ENCODE measurements at regions not wholly inside any gene's neighbourhood (a gene's known extent, or its start where the extent isn't known, plus 50 kb on each side); places are given as distances from the start of the nearest gene placed in this dataset.
"Not testable (repeated sequence)": the region's sequence is repeated elsewhere in the genome, so short reads cannot be mapped to it uniquely, and the experiment has no call there.

DNA sequence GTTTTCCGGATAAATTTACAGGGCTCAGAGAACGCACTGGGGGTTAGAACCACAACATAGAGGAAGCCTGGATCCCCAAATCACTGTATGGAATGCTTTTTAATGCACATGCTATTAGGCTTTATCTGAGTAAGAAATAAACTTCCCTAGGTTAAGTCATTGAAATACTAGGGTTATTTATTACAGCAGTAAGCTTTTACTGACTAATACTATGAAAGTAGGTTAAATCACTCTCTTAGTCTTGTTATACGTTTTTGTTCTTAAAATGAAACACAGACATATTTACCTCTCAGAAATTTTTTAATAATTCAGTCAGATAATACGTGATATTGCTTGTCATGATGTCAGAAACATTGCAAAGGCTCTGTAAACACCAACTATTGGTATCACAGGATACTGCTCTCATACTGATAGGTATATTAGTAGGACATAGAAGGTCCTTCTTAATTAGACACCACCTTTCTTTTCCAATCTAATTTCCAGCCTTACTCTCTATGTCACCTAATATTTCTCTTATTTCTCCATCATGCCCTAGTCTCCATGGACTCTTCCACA lies 162.7 kb upstream of the NYAP2 start:
- H3K27me3 ChIP-seq (ENCODE audit: low read length) = no peaks in the 10 kb centered on the region
- H3K4me2 ChIP-seq (ENCODE audit: low read depth, low read length, poor library complexity, severe bottlenecking) = no peak overlapping the region
- H3K9me2 ChIP-seq (replicated peaks; ENCODE audit: insufficient read depth, low read length) = no peaks in the 10 kb centered on the region
- no peak overlapping the region for H2AFZ ChIP-seq (ENCODE audit: low read length)
- H3K79me2 ChIP-seq (ENCODE audit: low read length) = no peaks in the 10 kb centered on the region
- no peaks in the 10 kb centered on the region for H4K20me1 ChIP-seq (ENCODE audit: insufficient read depth, low read depth, low read length)
- H3K9ac ChIP-seq (ENCODE audit: low read length) = no peak overlapping the region
- H3K36me3 ChIP-seq (ENCODE audit: insufficient read depth, low read length) = no peaks in the 10 kb centered on the region
- no peak for DNase-seq
- H3K4me3 ChIP-seq (ENCODE audit: low read length) = no peak overlapping the region
- H3K27ac ChIP-seq (ENCODE audit: low read length) = no peak overlapping the region
- no peaks in the 10 kb centered on the region for H3K9me3 ChIP-seq (ENCODE audit: low read length)
- no peaks in the 10 kb centered on the region for H3K4me1 ChIP-seq (ENCODE audit: low read length)

DNA sequence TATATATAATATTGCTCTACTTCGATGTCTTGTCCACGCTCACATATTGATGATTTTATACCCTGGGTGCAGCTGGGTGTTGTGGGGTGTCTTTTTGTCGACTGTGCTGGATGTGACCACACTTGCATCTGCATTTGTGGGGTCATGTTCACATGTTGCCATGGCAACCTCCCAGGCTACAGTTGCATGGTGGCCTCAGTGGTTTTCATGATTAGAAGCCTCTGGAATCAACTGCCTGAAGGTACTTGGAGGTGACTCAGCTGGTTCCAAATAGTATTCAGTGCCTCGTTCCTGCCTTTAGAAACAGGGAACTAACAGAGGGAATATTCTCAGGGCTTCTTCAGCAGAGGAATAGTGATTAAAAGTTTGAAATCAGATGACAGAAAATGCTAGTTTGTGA lies 166.3 kb upstream of the NYAP2 start:
- Histone ChIP-seq H3K27me3 (ENCODE audit: low read length) (no peaks in the 10 kb centered on the region), H3K4me2 (ENCODE audit: low read depth, low read length, poor library complexity, severe bottlenecking) (no peak overlapping the region), H3K4me1 (ENCODE audit: low read length) (peaks cover 9% of the 10 kb centered on the region), H3K4me3 (ENCODE audit: low read length) (no peak overlapping the region), H2AFZ (ENCODE audit: low read length) (no peak overlapping the region), H3K9ac (ENCODE audit: low read length) (no peak overlapping the region), H3K9me2 (replicated peaks; ENCODE audit: insufficient read depth, low read length) (no peaks in the 10 kb centered on the region), H3K79me2 (ENCODE audit: low read length) (no peaks in the 10 kb centered on the region), H4K20me1 (ENCODE audit: insufficient read depth, low read depth, low read length) (no peaks in the 10 kb centered on the region), H3K27ac (ENCODE audit: low read length) (no peak overlapping the region), H3K9me3 (ENCODE audit: low read length) (no peaks in the 10 kb centered on the region), H3K36me3 (ENCODE audit: insufficient read depth, low read length) (no peaks in the 10 kb centered on the region)
- no peak for DNase-seq

GRCh38 chr2:225231900-225232299 lies 167.6 kb upstream of the NYAP2 start:
- DNase-seq = no peak
- H4K20me1 ChIP-seq (ENCODE audit: insufficient read depth, low read depth, low read length) = no peaks in the 10 kb centered on the region
- no peak overlapping the region for H3K4me2 ChIP-seq (ENCODE audit: low read depth, low read length, poor library complexity, severe bottlenecking)
- no peaks in the 10 kb centered on the region for H3K36me3 ChIP-seq (ENCODE audit: insufficient read depth, low read length)
- H3K9me3 ChIP-seq (ENCODE audit: low read length) = no peaks in the 10 kb centered on the region
- H3K27ac ChIP-seq (ENCODE audit: low read length) = no peak overlapping the region
- H2AFZ ChIP-seq (ENCODE audit: low read length) = no peak overlapping the region
- no peak overlapping the region for H3K4me3 ChIP-seq (ENCODE audit: low read length)
- no peaks in the 10 kb centered on the region for H3K79me2 ChIP-seq (ENCODE audit: low read length)
- no peaks in the 10 kb centered on the region for H3K27me3 ChIP-seq (ENCODE audit: low read length)
- H3K9ac ChIP-seq (ENCODE audit: low read length) = no peak overlapping the region
- no peaks in the 10 kb centered on the region for H3K9me2 ChIP-seq (replicated peaks; ENCODE audit: insufficient read depth, low read length)
- peaks cover 9% of the 10 kb centered on the region for H3K4me1 ChIP-seq (ENCODE audit: low read length)

GRCh38 chr2:225229346-225229745 lies 170.2 kb upstream of the NYAP2 start:
- not testable (repeated sequence) for DNase-seq; H3K4me2 ChIP-seq (ENCODE audit: low read depth, low read length, poor library complexity, severe bottlenecking); H3K9ac ChIP-seq (ENCODE audit: low read length); H4K20me1 ChIP-seq (ENCODE audit: insufficient read depth, low read depth, low read length); H2AFZ ChIP-seq (ENCODE audit: low read length); H3K27ac ChIP-seq (ENCODE audit: low read length); H3K27me3 ChIP-seq (ENCODE audit: low read length); H3K79me2 ChIP-seq (ENCODE audit: low read length); H3K4me3 ChIP-seq (ENCODE audit: low read length); H3K9me2 ChIP-seq (replicated peaks; ENCODE audit: insufficient read depth, low read length); H3K36me3 ChIP-seq (ENCODE audit: insufficient read depth, low read length); H3K9me3 ChIP-seq (ENCODE audit: low read length)
- peaks cover 12% of the 10 kb centered on the region for H3K4me1 ChIP-seq (ENCODE audit: low read length)

DNA sequence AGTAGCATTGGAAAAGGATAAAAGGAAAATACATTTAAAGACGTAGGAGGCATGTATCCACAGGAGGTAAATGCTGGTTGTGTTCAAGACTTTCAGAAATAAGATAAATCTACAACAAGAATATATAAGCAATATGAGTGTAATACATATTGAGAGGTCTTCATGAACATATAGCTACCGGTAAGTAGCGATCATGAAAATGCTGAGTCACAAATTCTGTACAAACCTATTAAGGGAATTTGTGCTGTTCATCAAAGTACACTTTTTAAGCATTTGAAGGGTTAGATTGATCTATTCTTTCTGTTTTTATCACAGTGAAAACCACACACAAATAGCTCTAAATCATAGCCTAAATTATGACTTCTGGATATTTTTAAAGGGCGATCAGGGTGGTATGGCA lies 173.1 kb upstream of the NYAP2 start:
- Histone ChIP-seq H4K20me1 (ENCODE audit: insufficient read depth, low read depth, low read length) (no peaks in the 10 kb centered on the region), H2AFZ (ENCODE audit: low read length) (no peak overlapping the region), H3K27me3 (ENCODE audit: low read length) (no peaks in the 10 kb centered on the region), H3K4me1 (ENCODE audit: low read length) (peaks cover 12% of the 10 kb centered on the region), H3K36me3 (ENCODE audit: insufficient read depth, low read length) (no peaks in the 10 kb centered on the region), H3K4me2 (ENCODE audit: low read depth, low read length, poor library complexity, severe bottlenecking) (no peak overlapping the region), H3K79me2 (ENCODE audit: low read length) (no peaks in the 10 kb centered on the region), H3K4me3 (ENCODE audit: low read length) (no peak overlapping the region), H3K9ac (ENCODE audit: low read length) (no peak overlapping the region), H3K9me3 (ENCODE audit: low read length) (no peaks in the 10 kb centered on the region), H3K27ac (ENCODE audit: low read length) (no peak overlapping the region), H3K9me2 (replicated peaks; ENCODE audit: insufficient read depth, low read length) (no peaks in the 10 kb centered on the region)
- DNase-seq = no peak

GRCh38 chr2:225223301-225223700 lies 176.2 kb upstream of the NYAP2 start:
- no peak for DNase-seq
- H3K4me3 ChIP-seq (ENCODE audit: low read length) = no peak overlapping the region
- H3K79me2 ChIP-seq (ENCODE audit: low read length) = no peaks in the 10 kb centered on the region
- H3K27ac ChIP-seq (ENCODE audit: low read length) = no peak overlapping the region
- H3K4me2 ChIP-seq (ENCODE audit: low read depth, low read length, poor library complexity, severe bottlenecking) = no peak overlapping the region
- H4K20me1 ChIP-seq (ENCODE audit: insufficient read depth, low read depth, low read length) = no peaks in the 10 kb centered on the region
- no peaks in the 10 kb centered on the region for H3K27me3 ChIP-seq (ENCODE audit: low read length)
- no peaks in the 10 kb centered on the region for H3K9me2 ChIP-seq (replicated peaks; ENCODE audit: insufficient read depth, low read length)
- no peaks in the 10 kb centered on the region for H3K36me3 ChIP-seq (ENCODE audit: insufficient read depth, low read length)
- H3K9me3 ChIP-seq (ENCODE audit: low read length) = no peaks in the 10 kb centered on the region
- H3K9ac ChIP-seq (ENCODE audit: low read length) = no peak overlapping the region
- H3K4me1 ChIP-seq (ENCODE audit: low read length) = 0 out of 2 replicates have a peak, but pooled peaks cover 3% of the 10 kb centered on the region
- no peak overlapping the region for H2AFZ ChIP-seq (ENCODE audit: low read length)

DNA sequence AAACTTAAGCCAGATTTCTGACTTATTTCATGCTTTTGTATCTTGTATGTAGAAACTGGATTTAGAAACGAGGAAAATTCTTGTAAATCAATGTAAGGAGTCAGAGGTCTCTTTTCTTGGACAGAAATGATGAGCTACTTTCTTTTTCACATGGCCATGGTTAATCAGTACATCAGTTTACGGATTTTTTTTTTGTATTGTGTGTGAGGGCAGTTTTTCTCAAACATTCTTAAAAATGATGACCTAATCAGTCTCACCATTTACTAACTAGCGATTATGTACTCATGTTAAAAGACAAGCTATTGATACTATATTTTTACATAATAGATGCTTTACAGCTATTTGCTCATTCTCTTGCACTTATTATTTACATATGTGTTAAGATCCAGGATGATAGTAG lies 165.2 kb upstream of the DOCK10 start:
- Histone ChIP-seq H3K27me3 (ENCODE audit: low read length) (no peaks in the 10 kb centered on the region), H3K9me3 (ENCODE audit: low read length) (no peaks in the 10 kb centered on the region), H3K4me1 (ENCODE audit: low read length) (peaks cover 6% of the 10 kb centered on the region), H3K4me2 (ENCODE audit: low read depth, low read length, poor library complexity, severe bottlenecking) (no peak overlapping the region), H4K20me1 (ENCODE audit: insufficient read depth, low read depth, low read length) (no peaks in the 10 kb centered on the region), H3K36me3 (ENCODE audit: insufficient read depth, low read length) (no peaks in the 10 kb centered on the region), H3K9ac (ENCODE audit: low read length) (no peak overlapping the region), H2AFZ (ENCODE audit: low read length) (no peak overlapping the region), H3K9me2 (replicated peaks; ENCODE audit: insufficient read depth, low read length) (no peaks in the 10 kb centered on the region), H3K4me3 (ENCODE audit: low read length) (no peak overlapping the region), H3K27ac (ENCODE audit: low read length) (no peak overlapping the region), H3K79me2 (ENCODE audit: low read length) (no peaks in the 10 kb centered on the region)
- no peak for DNase-seq

DNA sequence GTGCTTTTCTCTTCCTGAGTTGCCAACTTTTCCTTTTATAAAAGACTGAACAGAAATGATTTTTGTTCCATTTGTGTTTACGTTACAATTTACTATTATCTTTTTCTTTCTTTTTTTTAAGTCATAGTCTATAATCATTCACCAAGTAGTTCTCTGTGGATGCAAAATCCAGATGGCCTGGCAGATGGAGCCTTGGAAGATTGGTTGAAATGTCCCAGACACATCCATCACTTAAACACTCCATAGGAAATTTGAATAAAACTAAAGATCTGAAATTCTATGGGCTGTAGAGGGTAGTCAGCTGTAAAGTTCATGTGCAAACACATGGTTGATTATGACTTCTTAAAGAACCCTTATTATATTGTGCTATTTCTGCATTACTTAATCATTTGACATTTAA lies 164.8 kb upstream of the DOCK10 start:
- Histone ChIP-seq H4K20me1 (ENCODE audit: insufficient read depth, low read depth, low read length) (no peaks in the 10 kb centered on the region), H3K9me3 (ENCODE audit: low read length) (no peaks in the 10 kb centered on the region), H3K4me1 (ENCODE audit: low read length) (peaks cover 6% of the 10 kb centered on the region), H3K9ac (ENCODE audit: low read length) (no peak overlapping the region), H3K4me2 (ENCODE audit: low read depth, low read length, poor library complexity, severe bottlenecking) (no peak overlapping the region), H3K4me3 (ENCODE audit: low read length) (no peak overlapping the region), H3K27me3 (ENCODE audit: low read length) (no peaks in the 10 kb centered on the region), H2AFZ (ENCODE audit: low read length) (no peak overlapping the region), H3K27ac (ENCODE audit: low read length) (no peak overlapping the region), H3K36me3 (ENCODE audit: insufficient read depth, low read length) (no peaks in the 10 kb centered on the region), H3K79me2 (ENCODE audit: low read length) (no peaks in the 10 kb centered on the region), H3K9me2 (replicated peaks; ENCODE audit: insufficient read depth, low read length) (no peaks in the 10 kb centered on the region)
- no peak for DNase-seq

GRCh38 chr2:225196579-225196978 lies 154.3 kb upstream of the DOCK10 start:
- no peak overlapping the region for H3K27ac ChIP-seq (ENCODE audit: low read length)
- H4K20me1 ChIP-seq (ENCODE audit: insufficient read depth, low read depth, low read length) = no peaks in the 10 kb centered on the region
- H3K9me2 ChIP-seq (replicated peaks; ENCODE audit: insufficient read depth, low read length) = no peaks in the 10 kb centered on the region
- no peak overlapping the region for H3K4me3 ChIP-seq (ENCODE audit: low read length)
- no peak overlapping the region for H3K9ac ChIP-seq (ENCODE audit: low read length)
- no peaks in the 10 kb centered on the region for H3K36me3 ChIP-seq (ENCODE audit: insufficient read depth, low read length)
- no peaks in the 10 kb centered on the region for H3K79me2 ChIP-seq (ENCODE audit: low read length)
- H3K4me1 ChIP-seq (ENCODE audit: low read length) = no peaks in the 10 kb centered on the region
- H2AFZ ChIP-seq (ENCODE audit: low read length) = no peak overlapping the region
- no peak overlapping the region for H3K4me2 ChIP-seq (ENCODE audit: low read depth, low read length, poor library complexity, severe bottlenecking)
- no peaks in the 10 kb centered on the region for H3K27me3 ChIP-seq (ENCODE audit: low read length)
- no peaks in the 10 kb centered on the region for H3K9me3 ChIP-seq (ENCODE audit: low read length)
- DNase-seq = no peak
